Liver (tissue), 3 donors: ENCODE measurements at regions not wholly inside any gene's neighbourhood (a gene's known extent, or its start where the extent isn't known, plus 50 kb on each side); places are given as distances from the start of the nearest gene placed in this dataset.

ENCODE experiments used
- ATF3 ChIP-seq: IDR thresholded peaks from 2 replicates; pipeline ENCODE4 v1.6.1; 2016; ENCODE audit warnings: antibody characterized with exemption
- FOXA1 ChIP-seq: IDR thresholded peaks from 2 replicates; pipeline ENCODE4 v1.6.1; 2016; ENCODE audit warnings: antibody characterized with exemption
- FOXA2 ChIP-seq: IDR thresholded peaks from 2 replicates; pipeline ENCODE4 v1.6.1; 2016; ENCODE audit warnings: antibody characterized with exemption
- MAX ChIP-seq: IDR thresholded peaks from 2 replicates; pipeline ENCODE4 v1.6.1; 2016; ENCODE audit warnings: antibody characterized with exemption
- RAD21 ChIP-seq, 2 donors: IDR thresholded peaks; 2 replicates each; pipeline ENCODE4 v1.6.1; 2016; ENCODE audit warnings: antibody characterized with exemption in 2 of 2, mild to moderate bottlenecking in 2 of 2
- RXRA ChIP-seq, 2 donors: IDR thresholded peaks; 2 replicates each; pipeline ENCODE4 v1.6.1; 2017 to 2018; ENCODE audit warnings: antibody characterized with exemption in 2 of 2, mild to moderate bottlenecking in 1 of 2
- SP1 ChIP-seq: IDR thresholded peaks from 2 replicates; pipeline ENCODE4 v1.6.1; 2018; ENCODE audit warnings: antibody characterized with exemption, mild to moderate bottlenecking
- TAF1 ChIP-seq: conservative IDR thresholded peaks from 2 replicates; pipeline ENCODE4 v1.6.1; 2016; ENCODE audit warnings: antibody characterized with exemption, mild to moderate bottlenecking
- YY1 ChIP-seq: IDR thresholded peaks from 2 replicates; pipeline ENCODE4 v1.6.1; 2016; ENCODE audit warnings: antibody characterized with exemption, mild to moderate bottlenecking
- ZBTB33 ChIP-seq: IDR thresholded peaks from 2 replicates; pipeline ENCODE4 v1.6.1; 2016; ENCODE audit warnings: antibody characterized with exemption
- TF ChIP-seq, protein P1 (sequence below): fragments of 150-350 bp; IDR thresholded peaks from 2 replicates; pipeline ENCODE4 v1.5.1; 2017; ENCODE audit warnings: improper control_type of control experiment, low read depth, low read length; ENCODE audit not compliant: missing input control
- donor health status: healthy.
- donor health status: healthy.

GRCh38 chr2:183222751-183223150 is 98.5 kb downstream of the NUP35 start:
- TF ChIP-seq, protein P1, sequence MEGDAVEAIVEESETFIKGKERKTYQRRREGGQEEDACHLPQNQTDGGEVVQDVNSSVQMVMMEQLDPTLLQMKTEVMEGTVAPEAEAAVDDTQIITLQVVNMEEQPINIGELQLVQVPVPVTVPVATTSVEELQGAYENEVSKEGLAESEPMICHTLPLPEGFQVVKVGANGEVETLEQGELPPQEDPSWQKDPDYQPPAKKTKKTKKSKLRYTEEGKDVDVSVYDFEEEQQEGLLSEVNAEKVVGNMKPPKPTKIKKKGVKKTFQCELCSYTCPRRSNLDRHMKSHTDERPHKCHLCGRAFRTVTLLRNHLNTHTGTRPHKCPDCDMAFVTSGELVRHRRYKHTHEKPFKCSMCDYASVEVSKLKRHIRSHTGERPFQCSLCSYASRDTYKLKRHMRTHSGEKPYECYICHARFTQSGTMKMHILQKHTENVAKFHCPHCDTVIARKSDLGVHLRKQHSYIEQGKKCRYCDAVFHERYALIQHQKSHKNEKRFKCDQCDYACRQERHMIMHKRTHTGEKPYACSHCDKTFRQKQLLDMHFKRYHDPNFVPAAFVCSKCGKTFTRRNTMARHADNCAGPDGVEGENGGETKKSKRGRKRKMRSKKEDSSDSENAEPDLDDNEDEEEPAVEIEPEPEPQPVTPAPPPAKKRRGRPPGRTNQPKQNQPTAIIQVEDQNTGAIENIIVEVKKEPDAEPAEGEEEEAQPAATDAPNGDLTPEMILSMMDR, result no peak
- TF ChIP-seq SP1 (no peak), MAX (no peak), RXRA (IDR thresholded peaks at IDR 0.05) (no peak), YY1 (no peak), FOXA2 (no peak), RAD21 (IDR thresholded peaks at IDR 0.05) (no peak), TAF1 (no peak), ATF3 (no peak), FOXA1 (no peak), ZBTB33 (no peak)
